T-helper 17 cell (primary cell): ENCODE measurements at regions not wholly inside any gene's neighbourhood (a gene's known extent, or its start where the extent isn't known, plus 50 kb on each side); places are given as distances from the start of the nearest gene placed in this dataset.
A peak's percentile ranks its signal among the peaks of the same experiment; 100 is the strongest.

Source experiments
- ATAC-seq: fragments of 150-1000 bp; cut with Tn5 transposase; 2 replicates; pipeline ENCODE4 v1.10.0; 2021; ENCODE audit warnings: mild to moderate bottlenecking, moderate library complexity
- DNase-seq, 3 donors: peaks; one replicate each; pipeline versions ENCODE4 v3.0.0 to v3.0.0-alpha.2; 2020 to 2021
- H3K9me3 ChIP-seq: one replicate; pipeline ENCODE4 v1.7.0; 2013; ENCODE audit warnings: low read length, mild to moderate bottlenecking; ENCODE audit not compliant: control insufficient read depth, poor library complexity, severe bottlenecking
- H3K27ac Mint-ChIP-seq: one replicate; pipeline ENCODE4 v1.8.0; 2022; ENCODE audit warnings: mild to moderate bottlenecking, moderate library complexity, mixed read lengths
- H3K27me3 Mint-ChIP-seq: one replicate; pipeline ENCODE4 v1.8.0; 2022; ENCODE audit warnings: mixed read lengths
- H3K36me3 Mint-ChIP-seq: one replicate; pipeline ENCODE4 v1.8.0; 2022; ENCODE audit warnings: low read depth, mixed read lengths
- H3K4me1 Mint-ChIP-seq: one replicate; pipeline ENCODE4 v1.8.0; 2022; ENCODE audit warnings: mild to moderate bottlenecking, mixed read lengths
- H3K4me3 Mint-ChIP-seq: one replicate; pipeline ENCODE4 v1.8.0; 2022; ENCODE audit warnings: mild to moderate bottlenecking, moderate library complexity, mixed read lengths

GRCh38 chr5:159451197-159452052, 121.1 kb upstream of the IL12B start:
- H3K36me3 Mint-ChIP-seq = peaks cover 3% of the 10 kb centered on the region
- H3K4me3 Mint-ChIP-seq = no peak overlapping the region

GRCh38 chr5:159452480-159453167, 122.3 kb upstream of the IL12B start:
- Mint-ChIP-seq H3K4me3 (no peak overlapping the region), H3K27ac (no peak overlapping the region), H3K4me1 (peaks cover 8% of the 10 kb centered on the region), H3K27me3 (peaks cover 20% of the 10 kb centered on the region), H3K36me3 (peaks cover 5% of the 10 kb centered on the region)
- no peaks in the 10 kb centered on the region for H3K9me3 ChIP-seq
- no peak for DNase-seq
- no peak for ATAC-seq

More at GRCh38 chr5:159451197-159452052, 121.1 kb upstream of the IL12B start:
- Mint-ChIP-seq H3K27ac (no peak overlapping the region), H3K27me3 (peaks cover 30% of the 10 kb centered on the region), H3K4me1 (peaks cover 4% of the 10 kb centered on the region)
- ATAC-seq (no peak), DNase-seq (no peak)
- no peaks in the 10 kb centered on the region for H3K9me3 ChIP-seq

DNA sequence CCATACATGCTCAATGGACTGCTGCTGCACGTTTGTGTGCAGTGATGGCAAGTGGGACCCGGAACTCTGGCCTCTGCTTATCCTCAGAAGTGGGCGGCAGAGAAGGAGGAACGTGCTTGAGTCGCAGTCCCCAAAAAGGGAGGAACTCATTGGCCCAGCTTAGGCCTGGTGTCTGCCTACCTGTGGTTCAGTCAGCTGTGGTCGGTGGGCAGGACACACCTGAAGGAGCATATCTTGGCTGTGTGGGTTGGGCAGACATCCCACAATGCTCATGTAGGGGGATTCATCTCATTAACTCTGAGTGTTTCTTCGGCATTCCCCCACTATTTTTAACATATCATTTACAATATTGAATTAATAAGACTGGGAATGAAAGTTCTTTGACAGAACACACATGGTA, 122.9 kb upstream of the IL12B start:
- no peak overlapping the region for H3K27ac Mint-ChIP-seq
- peaks cover 8% of the 10 kb centered on the region for H3K4me1 Mint-ChIP-seq
- no peak overlapping the region for H3K4me3 Mint-ChIP-seq
- no peaks in the 10 kb centered on the region for H3K9me3 ChIP-seq
- H3K36me3 Mint-ChIP-seq = peaks cover 5% of the 10 kb centered on the region
- no peak for DNase-seq
- H3K27me3 Mint-ChIP-seq = peaks cover 20% of the 10 kb centered on the region
- no peak for ATAC-seq

DNA sequence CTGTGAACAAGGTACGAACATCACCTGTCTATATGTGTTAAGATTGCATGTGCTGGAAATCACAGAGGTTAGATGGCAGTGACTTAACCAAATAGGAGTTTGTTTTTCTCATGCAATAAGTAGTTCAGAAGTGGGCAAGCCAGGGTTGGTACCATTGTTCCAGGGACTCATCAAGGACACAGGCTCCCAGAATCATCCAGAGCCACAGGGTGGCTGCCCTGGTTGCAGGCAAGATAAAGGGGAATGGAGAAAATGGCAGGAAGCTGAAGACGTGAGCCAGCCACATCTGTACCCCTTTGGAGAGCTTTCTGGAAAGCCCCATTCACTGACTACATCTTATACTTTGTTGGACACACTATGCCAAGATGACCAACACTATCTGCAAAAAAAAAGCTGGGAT, 126.0 kb upstream of the IL12B start:
- ATAC-seq = no peak
- no peaks in the 10 kb centered on the region for H3K9me3 ChIP-seq
- DNase-seq = no peak
- Mint-ChIP-seq H3K27me3 (peaks cover 31% of the 10 kb centered on the region), H3K4me1 (peaks cover 17% of the 10 kb centered on the region), H3K36me3 (peaks cover 2% of the 10 kb centered on the region), H3K27ac (no peak overlapping the region), H3K4me3 (no peak overlapping the region)

- DNase-seq = no peak
- peak; percentile 52 for ATAC-seq
- H3K9me3 ChIP-seq = no peaks in the 10 kb centered on the region
- H3K27ac Mint-ChIP-seq = no peak overlapping the region
- H3K27me3 Mint-ChIP-seq = peaks cover 31% of the 10 kb centered on the region
- H3K4me3 Mint-ChIP-seq = no peak overlapping the region
- peaks cover 2% of the 10 kb centered on the region for H3K36me3 Mint-ChIP-seq
- peaks cover 17% of the 10 kb centered on the region for H3K4me1 Mint-ChIP-seq
These were observed 126.6 kb upstream of the IL12B start for GRCh38 chr5:159456722-159457465.

- ATAC-seq (peak; percentile 62), DNase-seq (no peak)
- peaks cover 15% of the 10 kb centered on the region for H3K4me1 Mint-ChIP-seq
- no peaks in the 10 kb centered on the region for H3K9me3 ChIP-seq
- peak overlapping the region; percentile 15 for H3K4me3 Mint-ChIP-seq
- H3K36me3 Mint-ChIP-seq = peaks cover 2% of the 10 kb centered on the region
- no peak overlapping the region for H3K27ac Mint-ChIP-seq
- peaks cover 31% of the 10 kb centered on the region for H3K27me3 Mint-ChIP-seq
These were observed 128.0 kb upstream of the IL12B start for GRCh38 chr5:159458217-159458711.

DNA sequence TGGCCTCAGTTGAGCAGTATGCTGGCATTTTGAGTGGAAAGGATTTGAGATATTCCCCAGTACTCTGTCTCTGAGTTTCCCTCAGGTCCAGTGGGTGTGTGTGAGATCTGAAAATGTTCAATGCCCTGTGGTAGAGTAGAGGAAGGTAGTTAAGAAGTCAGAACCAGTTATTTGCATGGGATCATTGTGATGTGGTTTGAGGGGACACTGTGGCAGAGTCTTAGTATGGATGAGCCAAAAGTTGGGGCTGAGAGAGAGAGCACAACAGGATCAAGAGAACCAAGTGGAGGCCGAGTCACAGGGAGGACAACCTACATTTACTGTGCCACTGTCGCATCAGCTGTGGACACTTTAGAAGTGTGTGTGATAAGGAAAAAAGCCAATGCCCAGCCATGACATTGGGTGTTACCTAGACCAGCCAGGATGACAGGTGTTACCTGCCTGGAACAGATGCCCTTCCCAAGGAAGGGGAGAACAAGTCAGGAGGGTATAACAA, 128.9 kb upstream of the IL12B start:
- Mint-ChIP-seq H3K27ac (peak overlapping the region; percentile 1), H3K4me3 (no peak overlapping the region), H3K4me1 (peaks cover 15% of the 10 kb centered on the region), H3K27me3 (peaks cover 25% of the 10 kb centered on the region), H3K36me3 (peaks cover 2% of the 10 kb centered on the region)
- ATAC-seq = no peak
- no peaks in the 10 kb centered on the region for H3K9me3 ChIP-seq
- DNase-seq = no peak

DNA sequence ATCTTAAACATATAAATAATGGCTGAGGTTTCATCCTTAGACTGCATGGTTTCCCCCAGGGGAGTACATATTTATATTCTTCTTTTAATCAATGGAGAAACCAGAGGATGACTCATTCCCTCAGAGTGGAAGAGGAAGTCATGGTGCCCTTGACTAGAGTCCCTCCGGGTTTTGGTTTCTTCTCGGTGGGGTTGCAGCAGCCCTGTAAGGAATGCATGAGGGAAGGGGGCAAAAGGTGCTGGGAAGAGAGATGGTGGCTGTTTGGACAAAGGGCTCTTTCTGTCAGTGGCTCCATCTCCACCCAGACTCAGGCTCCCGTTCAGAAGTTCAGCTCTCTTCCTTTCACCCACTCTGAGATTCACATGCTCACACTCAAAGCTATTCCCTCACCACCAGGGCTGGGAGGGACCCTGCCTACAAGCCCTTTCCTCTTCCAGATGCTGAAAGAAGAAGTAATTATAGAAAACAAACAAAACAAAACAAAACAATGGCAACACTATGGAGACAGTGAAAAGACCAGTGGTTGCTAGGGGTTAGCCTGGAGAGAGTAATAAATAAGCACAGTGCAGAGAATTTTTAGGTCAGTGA, 129.8 kb upstream of the IL12B start:
- Mint-ChIP-seq H3K27ac (no peak overlapping the region), H3K36me3 (peaks cover 2% of the 10 kb centered on the region), H3K4me3 (no peak overlapping the region), H3K4me1 (peaks cover 15% of the 10 kb centered on the region), H3K27me3 (peaks cover 16% of the 10 kb centered on the region)
- DNase-seq = no peak
- H3K9me3 ChIP-seq = no peaks in the 10 kb centered on the region
- peak; percentile 32 for ATAC-seq

GRCh38 chr5:159463590-159464321, 133.5 kb upstream of the IL12B start:
- H3K4me1 Mint-ChIP-seq = peaks cover 17% of the 10 kb centered on the region
- no peaks in the 10 kb centered on the region for H3K9me3 ChIP-seq
- peaks cover 7% of the 10 kb centered on the region for H3K27me3 Mint-ChIP-seq
- no peak overlapping the region for H3K27ac Mint-ChIP-seq
- ATAC-seq = no peak
- no peak overlapping the region for H3K4me3 Mint-ChIP-seq
- H3K36me3 Mint-ChIP-seq = no peaks in the 10 kb centered on the region
- no peak for DNase-seq

- no peak overlapping the region for H3K4me3 Mint-ChIP-seq
- peaks cover 24% of the 10 kb centered on the region for H3K4me1 Mint-ChIP-seq
- no peak overlapping the region for H3K27ac Mint-ChIP-seq
- H3K27me3 Mint-ChIP-seq = no peaks in the 10 kb centered on the region
- H3K36me3 Mint-ChIP-seq = no peaks in the 10 kb centered on the region
- no peaks in the 10 kb centered on the region for H3K9me3 ChIP-seq
- DNase-seq (no peak), ATAC-seq (no peak)
These were observed 135.3 kb upstream of the IL12B start for GRCh38 chr5:159465604-159466003.

GRCh38 chr5:159467666-159468065, 137.4 kb upstream of the IL12B start:
- Mint-ChIP-seq H3K4me1 (peaks cover 26% of the 10 kb centered on the region), H3K4me3 (no peak overlapping the region), H3K36me3 (no peaks in the 10 kb centered on the region), H3K27me3 (no peaks in the 10 kb centered on the region), H3K27ac (no peak overlapping the region)
- ATAC-seq (no peak), DNase-seq (no peak)
- H3K9me3 ChIP-seq = no peaks in the 10 kb centered on the region
